ENCODE measurements at regions not wholly inside any gene's neighbourhood (a gene's known extent, or its start where the extent isn't known, plus 50 kb on each side); places are given as distances from the start of the nearest gene placed in this dataset.
A peak's percentile ranks its signal among the peaks of the same experiment; 100 is the strongest.

- no peaks in the 10 kb centered on the region for H3K36me3 Mint-ChIP-seq (ENCODE audit: low read depth)
- H3K9me3 Mint-ChIP-seq, result peaks cover 8% of the 10 kb centered on the region
- H3K4me1 Mint-ChIP-seq, result no peaks in the 10 kb centered on the region
- no peak for TF ChIP-seq CTCF (conservative IDR thresholded peaks at IDR 0.05)
- H3K27me3 Mint-ChIP-seq (ENCODE audit: low read depth), result peaks cover 2% of the 10 kb centered on the region
- H3K27ac Mint-ChIP-seq (ENCODE audit: unreplicated experiment), result no peak overlapping the region
- no peak for DNase-seq (ENCODE audit: low read depth, low spot score)
- no peak overlapping the region for H3K4me3 Mint-ChIP-seq
Measured at GRCh38 chrX:144819406-144819805, 427.9 kb upstream of the SPANXN1 start.

GRCh38 chrX:144840616-144841015 lies 406.7 kb upstream of the SPANXN1 start:
- Mint-ChIP-seq H3K9me3 (peaks cover 12% of the 10 kb centered on the region), H3K4me1 (no peaks in the 10 kb centered on the region), H3K27me3 (ENCODE audit: low read depth) (no peaks in the 10 kb centered on the region), H3K27ac (ENCODE audit: unreplicated experiment) (no peak overlapping the region), H3K36me3 (ENCODE audit: low read depth) (peaks cover 3% of the 10 kb centered on the region), H3K4me3 (no peak overlapping the region)
- no peak for DNase-seq (ENCODE audit: low read depth, low spot score)
- TF ChIP-seq CTCF (conservative IDR thresholded peaks at IDR 0.05), result no peak

- no peak overlapping the region for H3K4me3 Mint-ChIP-seq
- no peak overlapping the region for H3K27ac Mint-ChIP-seq (ENCODE audit: unreplicated experiment)
- no peaks in the 10 kb centered on the region for H3K27me3 Mint-ChIP-seq (ENCODE audit: low read depth)
- DNase-seq (ENCODE audit: low read depth, low spot score), result no peak
- H3K4me1 Mint-ChIP-seq, result no peaks in the 10 kb centered on the region
- peaks cover 9% of the 10 kb centered on the region for H3K9me3 Mint-ChIP-seq
- no peaks in the 10 kb centered on the region for H3K36me3 Mint-ChIP-seq (ENCODE audit: low read depth)
- TF ChIP-seq CTCF (conservative IDR thresholded peaks at IDR 0.05), result no peak
Measured at GRCh38 chrX:144849141-144849540, 398.2 kb upstream of the SPANXN1 start.

GRCh38 chrX:144896323-144896722 lies 351.0 kb upstream of the SPANXN1 start:
- Mint-ChIP-seq H3K4me3 (no peak overlapping the region), H3K27ac (ENCODE audit: unreplicated experiment) (no peak overlapping the region), H3K36me3 (ENCODE audit: low read depth) (no peaks in the 10 kb centered on the region), H3K9me3 (peaks cover 5% of the 10 kb centered on the region), H3K27me3 (ENCODE audit: low read depth) (no peaks in the 10 kb centered on the region), H3K4me1 (no peaks in the 10 kb centered on the region)
- TF ChIP-seq CTCF (conservative IDR thresholded peaks at IDR 0.05), result peak; percentile 60
- no peak for DNase-seq (ENCODE audit: low read depth, low spot score)

GRCh38 chrX:144901521-144901920 lies 345.8 kb upstream of the SPANXN1 start:
- peaks cover 12% of the 10 kb centered on the region for H3K9me3 Mint-ChIP-seq
- H3K4me1 Mint-ChIP-seq, result no peaks in the 10 kb centered on the region
- TF ChIP-seq CTCF (conservative IDR thresholded peaks at IDR 0.05), result no peak
- no peaks in the 10 kb centered on the region for H3K27me3 Mint-ChIP-seq (ENCODE audit: low read depth)
- no peak overlapping the region for H3K27ac Mint-ChIP-seq (ENCODE audit: unreplicated experiment)
- no peak overlapping the region for H3K4me3 Mint-ChIP-seq
- no peaks in the 10 kb centered on the region for H3K36me3 Mint-ChIP-seq (ENCODE audit: low read depth)
- no peak for DNase-seq (ENCODE audit: low read depth, low spot score)

GRCh38 chrX:144916785-144917184 lies 330.5 kb upstream of the SPANXN1 start:
- Mint-ChIP-seq H3K9me3 (peaks cover 15% of the 10 kb centered on the region), H3K4me1 (no peaks in the 10 kb centered on the region), H3K4me3 (no peak overlapping the region), H3K27ac (ENCODE audit: unreplicated experiment) (no peak overlapping the region), H3K27me3 (ENCODE audit: low read depth) (no peaks in the 10 kb centered on the region), H3K36me3 (ENCODE audit: low read depth) (no peaks in the 10 kb centered on the region)
- TF ChIP-seq CTCF (conservative IDR thresholded peaks at IDR 0.05), result no peak
- no peak for DNase-seq (ENCODE audit: low read depth, low spot score)

Data from neural crest cell (in vitro differentiated cells).